NT2/D1 (cell line): ENCODE measurements at regions not wholly inside any gene's neighbourhood (a gene's known extent, or its start where the extent isn't known, plus 50 kb on each side); places are given as distances from the start of the nearest gene placed in this dataset.

Experiments
- SUZ12 ChIP-seq: IDR thresholded peaks from 2 replicates; pipeline ENCODE4 v1.6.1; 2011; ENCODE audit not compliant: insufficient read length, insufficient read depth; ENCODE audit errors: extremely low read depth
- YY1 ChIP-seq: IDR thresholded peaks from 2 replicates; pipeline ENCODE4 v1.6.1; 2011; ENCODE audit not compliant: insufficient read length, insufficient read depth
- ZNF274 ChIP-seq: IDR thresholded peaks from 2 replicates; pipeline ENCODE4 v1.6.1; 2011; ENCODE audit warnings: mild to moderate bottlenecking, low read depth, low read length

DNA sequence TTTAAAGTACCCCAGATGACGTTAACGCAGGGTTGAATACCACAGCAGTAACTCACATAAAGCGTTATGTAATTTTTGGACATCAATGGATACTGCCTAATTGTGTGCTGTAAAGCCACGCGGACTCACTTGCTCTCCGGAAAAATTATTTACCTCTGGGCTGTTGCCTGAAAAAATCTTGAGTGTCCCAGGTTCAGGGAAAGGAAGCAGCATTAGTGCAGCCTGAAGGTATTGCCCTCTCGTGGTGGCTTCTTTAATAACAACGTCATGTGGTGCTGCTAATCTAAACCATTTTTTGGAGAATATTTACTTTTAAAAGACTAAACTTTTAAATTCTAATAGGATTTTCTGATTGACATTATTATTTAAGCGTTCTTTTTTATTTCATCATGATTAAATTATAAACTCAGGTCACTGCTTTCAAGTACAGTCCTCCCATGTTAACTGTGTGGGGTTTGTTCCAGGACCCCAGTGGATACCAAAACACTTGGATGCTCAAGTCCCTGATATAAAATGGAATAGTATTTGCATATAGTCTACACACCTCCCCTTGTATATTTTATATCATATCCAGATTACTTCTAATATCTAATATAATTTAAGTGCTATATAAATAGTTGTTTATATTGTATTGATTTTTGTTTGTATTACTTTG lies 384.8 kb downstream of the FAM133A start:
- TF ChIP-seq YY1 (no peak), ZNF274 (no peak), SUZ12 (no peak)
